ENCODE measurements at regions not wholly inside any gene's neighbourhood (a gene's known extent, or its start where the extent isn't known, plus 50 kb on each side); places are given as distances from the start of the nearest gene placed in this dataset.

GRCh38 chr21:41638201-41638790, 128.6 kb downstream of the RIPK4 start:
- in situ Hi-C loops (cut with MboI; ENCODE audit: low sequenced_read_pairs) = no loop called here
- no peak for DNase-seq (ENCODE audit: low spot score in 2 of 2)
- Histone ChIP-seq H3K4me3 (no peak overlapping the region), H3K27me3 (ENCODE audit: low read depth) (no peaks in the 10 kb centered on the region), H3K36me3 (replicated peaks) (no peaks in the 10 kb centered on the region), H3K4me1 (no peaks in the 10 kb centered on the region), H3K9me3 (no peaks in the 10 kb centered on the region; the same call in 1 of the 2 replicates)

- H3K36me3 ChIP-seq (replicated peaks) = no peaks in the 10 kb centered on the region
- DNase-seq (ENCODE audit: low spot score in 2 of 2) = no peak
- H3K27me3 ChIP-seq (ENCODE audit: low read depth) = no peaks in the 10 kb centered on the region
- in situ Hi-C loops (cut with MboI; ENCODE audit: low sequenced_read_pairs) = no loop called here
- H3K9me3 ChIP-seq = no peaks in the 10 kb centered on the region; the same call in 1 of the 2 replicates
- no peak overlapping the region for H3K4me3 ChIP-seq
- H3K4me1 ChIP-seq = no peaks in the 10 kb centered on the region
Measured at GRCh38 chr21:41636636-41637630, 129.0 kb upstream of the TMPRSS2 start.

- no peak overlapping the region for H3K4me3 ChIP-seq
- in situ Hi-C loops (cut with MboI; ENCODE audit: low sequenced_read_pairs) = no loop called here
- H3K4me1 ChIP-seq = no peaks in the 10 kb centered on the region
- no peaks in the 10 kb centered on the region; the same call in 1 of the 2 replicates for H3K9me3 ChIP-seq
- no peak for DNase-seq (ENCODE audit: low spot score in 2 of 2)
- H3K36me3 ChIP-seq (replicated peaks) = no peaks in the 10 kb centered on the region
- H3K27me3 ChIP-seq (ENCODE audit: low read depth) = no peaks in the 10 kb centered on the region
Measured at GRCh38 chr21:41635874-41636273, 127.9 kb upstream of the TMPRSS2 start.

- DNase-seq (ENCODE audit: low spot score in 2 of 2) = no peak
- in situ Hi-C loops (cut with MboI; ENCODE audit: low sequenced_read_pairs) = no loop called here
- no peaks in the 10 kb centered on the region for H3K9me3 ChIP-seq
- H3K36me3 ChIP-seq (replicated peaks) = no peaks in the 10 kb centered on the region
- H3K4me3 ChIP-seq = no peak overlapping the region
- no peaks in the 10 kb centered on the region for H3K4me1 ChIP-seq
- no peaks in the 10 kb centered on the region for H3K27me3 ChIP-seq (ENCODE audit: low read depth)
Measured at GRCh38 chr21:41634858-41635257, 126.9 kb upstream of the TMPRSS2 start.

GRCh38 chr21:41634211-41634694, 126.3 kb upstream of the TMPRSS2 start:
- H3K4me1 ChIP-seq = no peaks in the 10 kb centered on the region
- no peak for DNase-seq (ENCODE audit: low spot score in 2 of 2)
- no peak overlapping the region for H3K4me3 ChIP-seq
- H3K27me3 ChIP-seq (ENCODE audit: low read depth) = no peaks in the 10 kb centered on the region
- H3K36me3 ChIP-seq (replicated peaks) = no peaks in the 10 kb centered on the region
- in situ Hi-C loops (cut with MboI; ENCODE audit: low sequenced_read_pairs) = no loop called here
- no peaks in the 10 kb centered on the region for H3K9me3 ChIP-seq

GRCh38 chr21:41633627-41634026, 125.7 kb upstream of the TMPRSS2 start:
- Histone ChIP-seq H3K4me3 (no peak overlapping the region), H3K36me3 (replicated peaks) (no peaks in the 10 kb centered on the region), H3K27me3 (ENCODE audit: low read depth) (no peaks in the 10 kb centered on the region), H3K9me3 (no peaks in the 10 kb centered on the region), H3K4me1 (no peaks in the 10 kb centered on the region)
- in situ Hi-C loops (cut with MboI; ENCODE audit: low sequenced_read_pairs) = no loop called here
- DNase-seq (ENCODE audit: low spot score in 2 of 2) = no peak

GRCh38 chr21:41632748-41633475, 125.0 kb upstream of the TMPRSS2 start:
- no peaks in the 10 kb centered on the region for H3K4me1 ChIP-seq
- no peaks in the 10 kb centered on the region for H3K9me3 ChIP-seq
- no peaks in the 10 kb centered on the region for H3K36me3 ChIP-seq (replicated peaks)
- no peak for DNase-seq (ENCODE audit: low spot score in 2 of 2)
- in situ Hi-C loops (cut with MboI; ENCODE audit: low sequenced_read_pairs) = no loop called here
- no peaks in the 10 kb centered on the region for H3K27me3 ChIP-seq (ENCODE audit: low read depth)
- no peak overlapping the region for H3K4me3 ChIP-seq

- no peaks in the 10 kb centered on the region for H3K27me3 ChIP-seq (ENCODE audit: low read depth)
- H3K9me3 ChIP-seq = no peaks in the 10 kb centered on the region
- no peak for DNase-seq (ENCODE audit: low spot score in 2 of 2)
Measured at GRCh38 chr21:41631564-41632461, 123.9 kb upstream of the TMPRSS2 start.

GRCh38 chr21:41630917-41631316, 123.0 kb upstream of the TMPRSS2 start:
- H3K4me3 ChIP-seq = no peak overlapping the region
- DNase-seq (ENCODE audit: low spot score in 2 of 2) = no peak
- no peaks in the 10 kb centered on the region for H3K4me1 ChIP-seq
- H3K9me3 ChIP-seq = no peaks in the 10 kb centered on the region
- H3K27me3 ChIP-seq (ENCODE audit: low read depth) = no peaks in the 10 kb centered on the region
- in situ Hi-C loops (cut with MboI; ENCODE audit: low sequenced_read_pairs) = no loop called here
- H3K36me3 ChIP-seq (replicated peaks) = no peaks in the 10 kb centered on the region

More at GRCh38 chr21:41631564-41632461, 123.9 kb upstream of the TMPRSS2 start:
- no peak overlapping the region for H3K4me3 ChIP-seq
- H3K36me3 ChIP-seq (replicated peaks) = no peaks in the 10 kb centered on the region
- in situ Hi-C loops (cut with MboI; ENCODE audit: low sequenced_read_pairs) = no loop called here
- no peaks in the 10 kb centered on the region for H3K4me1 ChIP-seq

GRCh38 chr21:41630249-41630648, 122.3 kb upstream of the TMPRSS2 start:
- H3K9me3 ChIP-seq = no peaks in the 10 kb centered on the region
- H3K36me3 ChIP-seq (replicated peaks) = no peaks in the 10 kb centered on the region
- H3K27me3 ChIP-seq (ENCODE audit: low read depth) = no peaks in the 10 kb centered on the region
- no peaks in the 10 kb centered on the region for H3K4me1 ChIP-seq
- in situ Hi-C loops (cut with MboI; ENCODE audit: low sequenced_read_pairs) = no loop called here
- DNase-seq (ENCODE audit: low spot score in 2 of 2) = no peak
- no peak overlapping the region for H3K4me3 ChIP-seq

GRCh38 chr21:41628256-41628655, 120.3 kb upstream of the TMPRSS2 start:
- in situ Hi-C loops (cut with MboI; ENCODE audit: low sequenced_read_pairs) = no loop called here
- no peak for DNase-seq (ENCODE audit: low spot score in 2 of 2)
- Histone ChIP-seq H3K9me3 (no peaks in the 10 kb centered on the region), H3K4me1 (no peaks in the 10 kb centered on the region), H3K4me3 (no peak overlapping the region), H3K36me3 (replicated peaks) (no peaks in the 10 kb centered on the region), H3K27me3 (ENCODE audit: low read depth) (no peaks in the 10 kb centered on the region)

- in situ Hi-C loops (cut with MboI; ENCODE audit: low sequenced_read_pairs) = no loop called here
- H3K27me3 ChIP-seq (ENCODE audit: low read depth) = no peaks in the 10 kb centered on the region
Measured at GRCh38 chr21:41627428-41627827, 119.5 kb upstream of the TMPRSS2 start.

GRCh38 chr21:41626021-41626420, 118.1 kb upstream of the TMPRSS2 start:
- H3K4me1 ChIP-seq = no peaks in the 10 kb centered on the region
- in situ Hi-C loops (cut with MboI; ENCODE audit: low sequenced_read_pairs) = no loop called here
- no peak overlapping the region for H3K4me3 ChIP-seq
- no peaks in the 10 kb centered on the region for H3K9me3 ChIP-seq
- H3K27me3 ChIP-seq (ENCODE audit: low read depth) = no peaks in the 10 kb centered on the region
- DNase-seq (ENCODE audit: low spot score in 2 of 2) = no peak
- H3K36me3 ChIP-seq (replicated peaks) = no peaks in the 10 kb centered on the region

More at GRCh38 chr21:41627428-41627827, 119.5 kb upstream of the TMPRSS2 start:
- Histone ChIP-seq H3K4me3 (no peak overlapping the region), H3K36me3 (replicated peaks) (no peaks in the 10 kb centered on the region), H3K4me1 (no peaks in the 10 kb centered on the region), H3K9me3 (no peaks in the 10 kb centered on the region)
- DNase-seq (ENCODE audit: low spot score in 2 of 2) = no peak

Data from HAP-1 (cell line).